K562 (cell line): ENCODE measurements at regions not wholly inside any gene's neighbourhood (a gene's known extent, or its start where the extent isn't known, plus 50 kb on each side); places are given as distances from the start of the nearest gene placed in this dataset.

Experiments
- ATAC-seq: fragments of 200-7000 bp; cut with Tn5 transposase; 3 replicates; pipeline ENCODE4 v1.9.1; 2020; ENCODE audit warnings: moderate library complexity
- BruUV-seq: library from RNA; stranded (reverse); fragments of 400-500 nt; replicated peaks from 2 replicates; lab custom pipeline; 2021; lab: Mats Ljungman, UMichigan
- CTCF ChIA-PET: fragments of 300-600 bp; formaldehyde crosslinking; extraction: SDS; loops from one replicate; lab custom pipeline; 2021; ENCODE audit warnings: low intra/inter-chr PET ratio; lab: Yijun Ruan, JAX
- POLR2A ChIA-PET: fragments of 300-600, 350-650 bp; sonication (Branson Sonifier 250); formaldehyde crosslinking; extraction: SDS; loops from one replicate; lab custom pipeline; 2021; ENCODE audit warnings: antibody characterized with exemption, inconsistent platforms; lab: Yijun Ruan, JAX
- DNase-seq, 4 experiments: peaks; one replicate each; pipeline versions ENCODE4 v3.0.0 to v3.0.0-alpha.2; 2011 to 2018; ENCODE audit warnings: low spot score in 3 of 4, mixed read lengths in 3 of 4; ENCODE audit errors: extremely low read depth in 1 of 4
- FAIRE-seq: peaks from 2 replicates; lab custom pipeline; 2011; peaks lifted over from hg19 to GRCh38; lab: Jason Lieb, UNC
- H2AFZ ChIP-seq: 2 replicates; pipeline ENCODE4 v1.6.0; 2011; ENCODE audit warnings: low read depth, low read length, control low read depth, inconsistent platforms
- H3K27ac ChIP-seq: fragments of 200-600 bp; 3 replicates; pipeline ENCODE4 v1.8.0; 2011; ENCODE audit warnings: low read depth, mild to moderate bottlenecking, control low read depth, inconsistent platforms, low read length, moderate library complexity, mixed read lengths; ENCODE audit errors: extremely low read depth
- H3K27me3 ChIP-seq, 2 experiments: fragments of 300-600 bp in 1 of 2; 2 replicates in 1 of 2; 3 replicates in 1 of 2; pipeline versions ENCODE4 v1.6.0 to v1.8.0; 2011; ENCODE audit warnings: inconsistent platforms in 2 of 2, low read length in 2 of 2, mild to moderate bottlenecking in 1 of 2, mixed read lengths in 1 of 2, moderate library complexity in 1 of 2; ENCODE audit not compliant: control insufficient read depth in 2 of 2, insufficient read depth in 2 of 2
- H3K36me3 ChIP-seq: fragments of 300-600 bp; 3 replicates; pipeline ENCODE4 v1.8.0; 2011; ENCODE audit warnings: mild to moderate bottlenecking, low read length, inconsistent platforms; ENCODE audit not compliant: control insufficient read depth, insufficient read depth
- H3K4me1 ChIP-seq, 2 experiments: fragments of 200-600 bp in 1 of 2; replicated peaks in 1 of 2; 2 replicates in 1 of 2; 3 replicates in 1 of 2; pipeline versions ENCODE4 v1.5.1 to v1.8.0; 2011; ENCODE audit warnings: inconsistent platforms in 2 of 2, low read length in 2 of 2, mild to moderate bottlenecking in 1 of 2, mixed read lengths in 1 of 2, moderate library complexity in 1 of 2; ENCODE audit not compliant: control insufficient read depth in 2 of 2, insufficient read depth in 2 of 2
- H3K4me2 ChIP-seq: 2 replicates; pipeline ENCODE4 v1.6.1; 2011; ENCODE audit warnings: low read length, control low read depth, inconsistent platforms, mixed read lengths; ENCODE audit not compliant: insufficient read depth
- H3K4me3 ChIP-seq: fragments of 200-600 bp; sonication (generic), shearing (Covaris generic); 2 replicates; pipeline ENCODE4 v1.5.1; 2016; ENCODE audit warnings: control low read depth, inconsistent platforms
- H3K79me2 ChIP-seq: fragments of 200-600 bp; 3 replicates; pipeline ENCODE4 v1.8.0; 2011; ENCODE audit warnings: low read length, inconsistent platforms; ENCODE audit not compliant: control insufficient read depth, insufficient read depth
- H3K9ac ChIP-seq, 2 experiments: 2 replicates each; pipeline versions ENCODE4 v1.6.0 to v1.6.1; 2011; ENCODE audit warnings: low read depth in 2 of 2, low read length in 2 of 2, control low read depth in 1 of 2, inconsistent platforms in 1 of 2, mild to moderate bottlenecking in 1 of 2, mixed read lengths in 1 of 2; ENCODE audit not compliant: insufficient read depth in 1 of 2
- H3K9me1 ChIP-seq: one replicate; pipeline ENCODE4 v1.6.0; 2011; ENCODE audit warnings: inconsistent platforms, mild to moderate bottlenecking, low read length, moderate library complexity; ENCODE audit not compliant: control insufficient read depth, insufficient read depth
- H3K9me3 ChIP-seq: replicated peaks from 2 replicates; pipeline ENCODE4 v1.5.1; 2011; ENCODE audit warnings: low read depth, low read length, inconsistent platforms; ENCODE audit not compliant: control insufficient read depth, insufficient read depth
- H4K20me1 ChIP-seq: replicated peaks from 2 replicates; pipeline ENCODE4 v1.6.1; 2011; ENCODE audit warnings: low read length, inconsistent platforms, mixed read lengths; ENCODE audit not compliant: control insufficient read depth, insufficient read depth
- ATF1 ChIP-seq, 2 experiments: fragments of 450-650 bp in 1 of 2; IDR thresholded peaks; 2 replicates each; pipeline ENCODE4 v1.6.1; 2016; ENCODE audit warnings: missing compliant biosample characterization in 1 of 2, missing genetic modification characterization in 1 of 2
- NFIC ChIP-seq: fragments of 450-650 bp; IDR thresholded peaks from 2 replicates; pipeline ENCODE4 v1.6.1; 2017; ENCODE audit warnings: mild to moderate bottlenecking, inconsistent platforms
- SPI1 ChIP-seq: IDR thresholded peaks from 2 replicates; pipeline ENCODE4 v1.6.1; 2011; ENCODE audit warnings: low read depth, low read length, control low read depth, borderline replicate concordance
- ZSCAN32 ChIP-seq: fragments of 450-650 bp; formaldehyde crosslinking; IDR thresholded peaks from 2 replicates; pipeline ENCODE4 v1.4.0; 2020; ENCODE audit warnings: mild to moderate bottlenecking, moderate library complexity
- WGBS: fragments of 100-300 bp; shearing (Covaris generic); methylation state at CpG from one replicate; pipeline ENCODE4 v1.1.6; 2016; ENCODE audit warnings: low coverage, mixed read lengths; ENCODE audit not compliant: insufficient coverage; ENCODE audit errors: missing lambda C conversion rate; 5-methylcytosine and 5-hydroxymethylcytosine counted together
- in situ Hi-C: fragments of 300-500 bp; cut with MboI; formaldehyde crosslinking; loops from 4 replicates; pipeline ENCODE4 v1.15.0; 2018; ENCODE audit warnings: inconsistent platforms, mixed read lengths
- intact Hi-C: fragments of 100-400 bp; cut with micrococcal nuclease; formaldehyde crosslinking; loops from 2 replicates; pipeline ENCODE4 v1.14.2; 2022
- TF ChIP-seq, protein P1 (sequence below): fragments of 450-650 bp; IDR thresholded peaks from 2 replicates; pipeline ENCODE4 v1.6.1; 2016
- TF ChIP-seq, protein P2 (sequence below): fragments of 450-650 bp; IDR thresholded peaks from 2 replicates; pipeline ENCODE4 v1.7.1; 2018; ENCODE audit warnings: mild to moderate bottlenecking, low read depth; ENCODE audit not compliant: partially characterized antibody
- TF ChIP-seq, protein P3 (sequence below), 2 experiments: fragments of 450-650 bp; formaldehyde crosslinking in 1 of 2; IDR thresholded peaks; 2 replicates each; pipeline versions ENCODE4 v1.4.0 to v1.6.1; 2014 to 2020; ENCODE audit warnings: mild to moderate bottlenecking in 2 of 2, borderline replicate concordance in 1 of 2, low read depth in 1 of 2

DNA sequence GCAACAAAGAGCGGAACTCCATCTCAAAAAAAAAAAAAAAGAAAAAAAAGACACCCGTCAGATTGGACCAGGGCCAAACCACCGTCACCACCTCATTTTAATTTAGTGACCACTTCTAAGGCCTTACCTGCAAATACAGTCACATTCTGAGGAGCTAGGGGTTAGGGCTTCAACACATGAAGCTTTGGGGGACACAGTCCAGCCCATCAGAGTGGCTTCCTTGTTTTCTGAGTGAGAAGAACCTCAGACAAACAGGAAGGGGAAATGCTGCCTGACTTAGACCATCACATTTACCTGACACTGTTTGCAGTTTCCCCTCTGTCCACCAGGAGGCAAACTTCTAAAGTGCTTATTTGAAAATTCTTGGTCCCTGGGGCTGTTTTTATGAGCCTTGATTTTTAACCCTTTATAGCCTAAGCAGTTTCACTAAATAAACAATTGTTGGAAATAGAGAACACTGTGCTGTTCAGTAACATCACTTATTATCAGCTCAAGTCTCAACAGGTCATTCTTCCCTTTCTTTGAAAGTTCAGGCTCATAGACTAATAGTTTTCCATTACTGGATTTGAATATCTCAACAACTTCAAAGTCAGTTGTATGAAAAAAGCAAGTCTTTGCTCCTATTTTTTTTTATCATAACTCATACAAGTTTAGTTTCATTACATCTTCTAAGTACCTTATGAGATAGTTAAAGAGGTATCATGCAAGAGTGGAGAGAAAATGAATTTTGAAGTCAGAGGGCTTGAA is 74.9 kb upstream of the WASF3 start:
- POLR2A ChIA-PET = no interaction called here
- no TSS peak for BruUV-seq
- FAIRE-seq (peak; percentile 89), ATAC-seq (peak; percentile 76), DNase-seq (peak; percentile 57 to 68 (median 62))
- Histone ChIP-seq H3K9me3 (no peaks in the 10 kb centered on the region), H3K9ac (no peak overlapping the region), H3K9me1 (no peaks in the 10 kb centered on the region), H3K36me3 (no peaks in the 10 kb centered on the region), H3K27me3 (peaks cover under 1 to 20% of the 10 kb centered on the region in 2 experiments; a peak in 3 of 5 replicates), H2AFZ (peak overlapping the region; percentile 89), H3K4me1 (no peaks in the 10 kb centered on the region; a peak in 1 of 5 replicates), H3K4me2 (peak overlapping the region; percentile 71), H4K20me1 (no peaks in the 10 kb centered on the region), H3K4me3 (no peak overlapping the region), H3K79me2 (no peaks in the 10 kb centered on the region), H3K27ac (no peak overlapping the region)
- WGBS = no CpG with 5 or more reads among the region's 3 CpGs
- in situ Hi-C loops (no loop called here), intact Hi-C loops (loop anchor here (5.0 to 10.0 kb wide), 2 partner anchors 215 to 442 kb away; no protein-coding TSS in a partner anchor)
- CTCF ChIA-PET = interaction anchor here (0.5 to 1.3 kb wide), 3 partner anchors 75 to 448 kb away, joined by 3 to 4 read pairs (median 3); partner anchors contain the start of gene WASF3
- TF ChIP-seq, protein P1, sequence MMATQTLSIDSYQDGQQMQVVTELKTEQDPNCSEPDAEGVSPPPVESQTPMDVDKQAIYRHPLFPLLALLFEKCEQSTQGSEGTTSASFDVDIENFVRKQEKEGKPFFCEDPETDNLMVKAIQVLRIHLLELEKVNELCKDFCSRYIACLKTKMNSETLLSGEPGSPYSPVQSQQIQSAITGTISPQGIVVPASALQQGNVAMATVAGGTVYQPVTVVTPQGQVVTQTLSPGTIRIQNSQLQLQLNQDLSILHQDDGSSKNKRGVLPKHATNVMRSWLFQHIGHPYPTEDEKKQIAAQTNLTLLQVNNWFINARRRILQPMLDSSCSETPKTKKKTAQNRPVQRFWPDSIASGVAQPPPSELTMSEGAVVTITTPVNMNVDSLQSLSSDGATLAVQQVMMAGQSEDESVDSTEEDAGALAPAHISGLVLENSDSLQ = 0 out of 2 replicates have a peak, but pooled peaks have one; percentile 12
- TF ChIP-seq, protein P2, sequence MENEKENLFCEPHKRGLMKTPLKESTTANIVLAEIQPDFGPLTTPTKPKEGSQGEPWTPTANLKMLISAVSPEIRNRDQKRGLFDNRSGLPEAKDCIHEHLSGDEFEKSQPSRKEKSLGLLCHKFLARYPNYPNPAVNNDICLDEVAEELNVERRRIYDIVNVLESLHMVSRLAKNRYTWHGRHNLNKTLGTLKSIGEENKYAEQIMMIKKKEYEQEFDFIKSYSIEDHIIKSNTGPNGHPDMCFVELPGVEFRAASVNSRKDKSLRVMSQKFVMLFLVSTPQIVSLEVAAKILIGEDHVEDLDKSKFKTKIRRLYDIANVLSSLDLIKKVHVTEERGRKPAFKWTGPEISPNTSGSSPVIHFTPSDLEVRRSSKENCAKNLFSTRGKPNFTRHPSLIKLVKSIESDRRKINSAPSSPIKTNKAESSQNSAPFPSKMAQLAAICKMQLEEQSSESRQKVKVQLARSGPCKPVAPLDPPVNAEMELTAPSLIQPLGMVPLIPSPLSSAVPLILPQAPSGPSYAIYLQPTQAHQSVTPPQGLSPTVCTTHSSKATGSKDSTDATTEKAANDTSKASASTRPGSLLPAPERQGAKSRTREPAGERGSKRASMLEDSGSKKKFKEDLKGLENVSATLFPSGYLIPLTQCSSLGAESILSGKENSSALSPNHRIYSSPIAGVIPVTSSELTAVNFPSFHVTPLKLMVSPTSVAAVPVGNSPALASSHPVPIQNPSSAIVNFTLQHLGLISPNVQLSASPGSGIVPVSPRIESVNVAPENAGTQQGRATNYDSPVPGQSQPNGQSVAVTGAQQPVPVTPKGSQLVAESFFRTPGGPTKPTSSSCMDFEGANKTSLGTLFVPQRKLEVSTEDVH = no peak
- TF ChIP-seq NFIC (peak; percentile 77), SPI1 (peak; percentile 64; the same call in 1 of the 2 replicates), ZSCAN32 (no peak), ATF1 (CRISPR knock-in tag; IDR thresholded peaks at IDR 0.05) (no peak), ATF1 (tag; IDR thresholded peaks at IDR 0.05) (0 out of 2 replicates have a peak, but pooled peaks have one; percentile 10)
- TF ChIP-seq, protein P3, sequence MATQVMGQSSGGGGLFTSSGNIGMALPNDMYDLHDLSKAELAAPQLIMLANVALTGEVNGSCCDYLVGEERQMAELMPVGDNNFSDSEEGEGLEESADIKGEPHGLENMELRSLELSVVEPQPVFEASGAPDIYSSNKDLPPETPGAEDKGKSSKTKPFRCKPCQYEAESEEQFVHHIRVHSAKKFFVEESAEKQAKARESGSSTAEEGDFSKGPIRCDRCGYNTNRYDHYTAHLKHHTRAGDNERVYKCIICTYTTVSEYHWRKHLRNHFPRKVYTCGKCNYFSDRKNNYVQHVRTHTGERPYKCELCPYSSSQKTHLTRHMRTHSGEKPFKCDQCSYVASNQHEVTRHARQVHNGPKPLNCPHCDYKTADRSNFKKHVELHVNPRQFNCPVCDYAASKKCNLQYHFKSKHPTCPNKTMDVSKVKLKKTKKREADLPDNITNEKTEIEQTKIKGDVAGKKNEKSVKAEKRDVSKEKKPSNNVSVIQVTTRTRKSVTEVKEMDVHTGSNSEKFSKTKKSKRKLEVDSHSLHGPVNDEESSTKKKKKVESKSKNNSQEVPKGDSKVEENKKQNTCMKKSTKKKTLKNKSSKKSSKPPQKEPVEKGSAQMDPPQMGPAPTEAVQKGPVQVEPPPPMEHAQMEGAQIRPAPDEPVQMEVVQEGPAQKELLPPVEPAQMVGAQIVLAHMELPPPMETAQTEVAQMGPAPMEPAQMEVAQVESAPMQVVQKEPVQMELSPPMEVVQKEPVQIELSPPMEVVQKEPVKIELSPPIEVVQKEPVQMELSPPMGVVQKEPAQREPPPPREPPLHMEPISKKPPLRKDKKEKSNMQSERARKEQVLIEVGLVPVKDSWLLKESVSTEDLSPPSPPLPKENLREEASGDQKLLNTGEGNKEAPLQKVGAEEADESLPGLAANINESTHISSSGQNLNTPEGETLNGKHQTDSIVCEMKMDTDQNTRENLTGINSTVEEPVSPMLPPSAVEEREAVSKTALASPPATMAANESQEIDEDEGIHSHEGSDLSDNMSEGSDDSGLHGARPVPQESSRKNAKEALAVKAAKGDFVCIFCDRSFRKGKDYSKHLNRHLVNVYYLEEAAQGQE (IDR thresholded peaks at IDR 0.05; ENCODE audit: borderline replicate concordance) = peak; percentile 39; the same call in 1 of the 2 replicates
- TF ChIP-seq, protein P3 (CRISPR knock-in tag; IDR thresholded peaks at IDR 0.05; ENCODE audit: low read depth) = no peak
